HG03066 (cell line): ENCODE measurements at regions not wholly inside any gene's neighbourhood (a gene's known extent, or its start where the extent isn't known, plus 50 kb on each side); places are given as distances from the start of the nearest gene placed in this dataset.

Experiments used
- ATAC-seq: cut with Tn5 transposase; IDR thresholded peaks from one replicate; pipeline ENCODE4 v1.9.1; 2021; ENCODE audit warnings: low read depth; ENCODE audit not compliant: unreplicated experiment

GRCh38 chr14:83300476-83301064 lies 1766.9 kb upstream of the SEL1L start:
- ATAC-seq: no peak

- ATAC-seq: no peak
These were observed 1768.1 kb upstream of the SEL1L start for GRCh38 chr14:83301791-83302190.

- ATAC-seq: no peak
These were observed 1775.6 kb upstream of the SEL1L start for GRCh38 chr14:83309211-83309610.

- no peak for ATAC-seq
These were observed 1776.2 kb upstream of the SEL1L start for GRCh38 chr14:83309833-83310232.

GRCh38 chr14:83312511-83312910 lies 1778.9 kb upstream of the SEL1L start:
- ATAC-seq: no peak

- no peak for ATAC-seq
These were observed 1781.1 kb upstream of the SEL1L start for GRCh38 chr14:83314764-83315163.

GRCh38 chr14:83316356-83316755 lies 1782.7 kb upstream of the SEL1L start:
- ATAC-seq: no peak

- ATAC-seq: no peak
These were observed 1787.2 kb upstream of the SEL1L start for GRCh38 chr14:83320837-83321236.

- ATAC-seq: no peak
These were observed 1797.9 kb upstream of the SEL1L start for GRCh38 chr14:83331513-83331912.

GRCh38 chr14:83342590-83342989 lies 1808.9 kb upstream of the SEL1L start:
- ATAC-seq: no peak

GRCh38 chr14:83347874-83348273 lies 1814.2 kb upstream of the SEL1L start:
- no peak for ATAC-seq

GRCh38 chr14:83355609-83356008 lies 1822.0 kb upstream of the SEL1L start:
- ATAC-seq: no peak

GRCh38 chr14:83356080-83356479 lies 1822.4 kb upstream of the SEL1L start:
- no peak for ATAC-seq

GRCh38 chr14:83372271-83372670 lies 1838.6 kb upstream of the SEL1L start:
- ATAC-seq: no peak

GRCh38 chr14:83379436-83379835 lies 1845.8 kb upstream of the SEL1L start:
- no peak for ATAC-seq

GRCh38 chr14:83384253-83384652 lies 1850.6 kb upstream of the SEL1L start:
- ATAC-seq: no peak

GRCh38 chr14:83395321-83395720 lies 1861.7 kb upstream of the SEL1L start:
- no peak for ATAC-seq

- no peak for ATAC-seq
These were observed 1882.8 kb upstream of the SEL1L start for GRCh38 chr14:83416476-83416875.

- no peak for ATAC-seq
These were observed 1885.8 kb upstream of the SEL1L start for GRCh38 chr14:83419420-83419819.

- ATAC-seq: no peak
These were observed 1888.1 kb upstream of the SEL1L start for GRCh38 chr14:83421711-83422110.

GRCh38 chr14:83425138-83425537 lies 1891.5 kb upstream of the SEL1L start:
- no peak for ATAC-seq

- ATAC-seq: no peak
These were observed 1892.1 kb upstream of the SEL1L start for GRCh38 chr14:83425706-83426105.

- ATAC-seq: no peak
These were observed 1900.0 kb upstream of the SEL1L start for GRCh38 chr14:83433618-83434017.
